Neutrophil (primary cell): ENCODE measurements at regions not wholly inside any gene's neighbourhood (a gene's known extent, or its start where the extent isn't known, plus 50 kb on each side); places are given as distances from the start of the nearest gene placed in this dataset.

Experiments used
- H3K27ac ChIP-seq: fragments of 200-600 bp; sonication (generic); 2 replicates; pipeline ENCODE4 v1.5.1; 2016; ENCODE audit warnings: mild to moderate bottlenecking, moderate library complexity
- H3K27me3 ChIP-seq: fragments of 200-600 bp; sonication (generic); 2 replicates; pipeline ENCODE4 v1.6.0; 2016; ENCODE audit warnings: mild to moderate bottlenecking
- H3K36me3 ChIP-seq: fragments of 200-600 bp; sonication (generic); 2 replicates; pipeline ENCODE4 v1.5.1; 2017
- H3K4me1 ChIP-seq, 2 experiments: fragments of 200-600 bp in 1 of 2; sonication (generic) in 1 of 2; 1 replicate in 1 of 2; 2 replicates in 1 of 2; pipeline versions ENCODE4 v1.5.1 to v1.6.1; 2013 to 2016; ENCODE audit warnings: low read depth in 1 of 2, low read length in 1 of 2, mild to moderate bottlenecking in 1 of 2, moderate library complexity in 1 of 2; ENCODE audit not compliant: control insufficient read depth in 1 of 2, insufficient read depth in 1 of 2
- H3K4me3 ChIP-seq, 2 experiments: fragments of 200-600 bp in 1 of 2; sonication (generic) in 1 of 2; 1 replicate in 1 of 2; 2 replicates in 1 of 2; pipeline ENCODE4 v1.5.1; 2013 to 2016; ENCODE audit warnings: low read depth in 1 of 2, low read length in 1 of 2, mild to moderate bottlenecking in 1 of 2, moderate library complexity in 1 of 2
- H3K9me3 ChIP-seq: fragments of 200-600 bp; sonication (generic); 2 replicates; pipeline ENCODE4 v1.5.1; 2016
- TF ChIP-seq, protein P1 (sequence below): fragments of 200-600 bp; sonication (generic); IDR thresholded peaks from 2 replicates; pipeline ENCODE4 v1.5.1; 2016; ENCODE audit warnings: antibody characterized with exemption

DNA sequence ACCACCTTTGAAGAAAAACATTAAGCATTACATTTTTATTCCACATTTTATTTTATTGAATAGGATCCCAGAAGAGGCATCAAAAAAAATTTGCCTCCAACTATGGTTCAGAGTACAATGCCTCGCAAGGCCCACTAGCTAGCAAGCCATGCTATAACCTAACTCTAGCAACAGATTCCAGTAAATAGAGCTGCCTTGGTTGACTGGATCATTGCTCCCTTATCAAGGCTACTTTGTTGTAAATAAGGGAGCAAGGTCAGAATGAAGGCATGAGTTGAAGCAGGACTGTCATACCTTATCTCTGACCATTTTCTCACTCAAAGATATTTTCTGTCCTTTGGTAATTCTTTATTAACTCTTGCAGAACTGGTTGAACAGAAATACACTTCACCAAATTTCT is 672.6 kb downstream of the EPHA4 start:
- H3K36me3 ChIP-seq, result no peaks in the 10 kb centered on the region
- TF ChIP-seq, protein P1, sequence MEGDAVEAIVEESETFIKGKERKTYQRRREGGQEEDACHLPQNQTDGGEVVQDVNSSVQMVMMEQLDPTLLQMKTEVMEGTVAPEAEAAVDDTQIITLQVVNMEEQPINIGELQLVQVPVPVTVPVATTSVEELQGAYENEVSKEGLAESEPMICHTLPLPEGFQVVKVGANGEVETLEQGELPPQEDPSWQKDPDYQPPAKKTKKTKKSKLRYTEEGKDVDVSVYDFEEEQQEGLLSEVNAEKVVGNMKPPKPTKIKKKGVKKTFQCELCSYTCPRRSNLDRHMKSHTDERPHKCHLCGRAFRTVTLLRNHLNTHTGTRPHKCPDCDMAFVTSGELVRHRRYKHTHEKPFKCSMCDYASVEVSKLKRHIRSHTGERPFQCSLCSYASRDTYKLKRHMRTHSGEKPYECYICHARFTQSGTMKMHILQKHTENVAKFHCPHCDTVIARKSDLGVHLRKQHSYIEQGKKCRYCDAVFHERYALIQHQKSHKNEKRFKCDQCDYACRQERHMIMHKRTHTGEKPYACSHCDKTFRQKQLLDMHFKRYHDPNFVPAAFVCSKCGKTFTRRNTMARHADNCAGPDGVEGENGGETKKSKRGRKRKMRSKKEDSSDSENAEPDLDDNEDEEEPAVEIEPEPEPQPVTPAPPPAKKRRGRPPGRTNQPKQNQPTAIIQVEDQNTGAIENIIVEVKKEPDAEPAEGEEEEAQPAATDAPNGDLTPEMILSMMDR, result no peak
- no peaks in the 10 kb centered on the region for H3K9me3 ChIP-seq
- H3K4me1 ChIP-seq, result no peaks in the 10 kb centered on the region
- no peak overlapping the region for H3K27ac ChIP-seq
- no peaks in the 10 kb centered on the region for H3K27me3 ChIP-seq
- no peak overlapping the region for H3K4me3 ChIP-seq

DNA sequence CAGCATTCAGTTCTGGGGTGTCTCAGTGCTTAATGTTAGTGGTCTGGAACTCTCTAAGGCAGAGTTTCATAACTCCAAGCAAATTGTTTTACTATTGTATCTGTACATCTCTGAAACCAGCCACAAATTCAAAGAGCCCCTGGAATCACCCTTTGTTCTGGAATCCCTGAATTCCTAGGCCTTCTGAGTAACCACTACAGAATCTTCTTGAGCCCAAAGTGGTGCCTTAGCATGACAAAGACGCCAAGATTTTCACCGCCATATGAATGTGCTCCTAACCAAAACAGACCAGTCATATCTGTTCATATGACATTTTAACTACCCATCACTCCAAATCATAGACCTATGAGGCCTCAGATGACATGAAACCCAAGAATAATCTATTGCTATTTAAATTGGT is 668.1 kb downstream of the EPHA4 start:
- Histone ChIP-seq H3K27ac (no peak overlapping the region), H3K27me3 (no peaks in the 10 kb centered on the region), H3K9me3 (no peaks in the 10 kb centered on the region), H3K4me3 (no peak overlapping the region), H3K4me1 (no peaks in the 10 kb centered on the region), H3K36me3 (no peaks in the 10 kb centered on the region)
- TF ChIP-seq, protein P1, result no peak

DNA sequence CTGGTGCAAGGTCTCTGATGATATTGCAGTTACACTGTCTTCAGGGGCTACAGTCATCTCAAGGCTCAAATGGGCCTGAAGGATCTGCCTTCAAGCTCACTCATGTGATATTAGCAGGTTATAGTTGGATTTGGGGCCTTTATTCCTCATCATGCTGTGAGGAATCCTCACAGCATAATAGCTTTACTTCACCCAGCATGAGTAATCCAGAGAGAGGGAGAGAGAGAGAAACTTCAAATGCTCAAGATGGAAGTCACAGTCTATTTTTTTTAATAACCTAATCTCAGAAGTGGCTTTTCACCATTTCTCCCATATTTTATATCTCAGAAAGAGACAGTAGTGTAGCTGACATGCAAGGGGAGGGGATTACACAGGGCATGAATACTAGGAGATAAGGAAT is 658.7 kb downstream of the EPHA4 start:
- no peak overlapping the region for H3K27ac ChIP-seq
- no peaks in the 10 kb centered on the region for H3K36me3 ChIP-seq
- H3K27me3 ChIP-seq, result no peaks in the 10 kb centered on the region
- TF ChIP-seq, protein P1, result no peak
- no peaks in the 10 kb centered on the region for H3K9me3 ChIP-seq
- H3K4me1 ChIP-seq, result no peaks in the 10 kb centered on the region
- no peak overlapping the region for H3K4me3 ChIP-seq

GRCh38 chr2:220915092-220915623 is 656.9 kb downstream of the EPHA4 start:
- TF ChIP-seq, protein P1, result no peak
- Histone ChIP-seq H3K27me3 (no peaks in the 10 kb centered on the region), H3K27ac (no peak overlapping the region), H3K4me3 (no peak overlapping the region), H3K36me3 (no peaks in the 10 kb centered on the region), H3K9me3 (no peaks in the 10 kb centered on the region), H3K4me1 (no peaks in the 10 kb centered on the region)

DNA sequence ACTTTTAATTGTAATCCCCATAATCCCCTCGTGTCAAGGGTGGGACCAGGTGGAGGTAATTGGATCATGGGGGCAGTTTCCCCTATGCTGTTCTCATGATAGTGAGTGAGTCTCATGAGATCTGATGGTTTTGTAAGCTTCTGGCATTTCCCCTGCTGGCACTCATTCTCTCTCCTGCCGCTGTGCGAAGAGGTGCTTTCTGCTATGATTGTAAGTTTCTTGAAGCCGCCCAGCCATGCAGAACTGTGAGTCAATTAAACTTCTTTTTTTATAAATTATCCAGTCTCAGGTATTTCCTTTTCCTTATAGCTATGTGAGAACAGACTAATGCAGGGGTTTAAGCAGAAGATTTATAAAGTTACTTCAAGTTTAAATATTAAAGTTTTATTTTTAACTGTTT is 655.2 kb downstream of the EPHA4 start:
- Histone ChIP-seq H3K9me3 (no peaks in the 10 kb centered on the region), H3K4me1 (no peaks in the 10 kb centered on the region), H3K27me3 (no peaks in the 10 kb centered on the region), H3K4me3 (no peak overlapping the region), H3K36me3 (no peaks in the 10 kb centered on the region), H3K27ac (no peak overlapping the region)
- TF ChIP-seq, protein P1, result no peak
